SU-DHL-6 (cell line): ENCODE measurements at regions not wholly inside any gene's neighbourhood (a gene's known extent, or its start where the extent isn't known, plus 50 kb on each side); places are given as distances from the start of the nearest gene placed in this dataset.

ENCODE experiments used
- CTCF ChIP-seq: fragments of 200-600 bp; sonication (generic); IDR thresholded peaks from one replicate; pipeline ENCODE4 v1.5.1; 2017; ENCODE audit warnings: antibody characterized with exemption, mild to moderate bottlenecking, low read length, moderate library complexity; ENCODE audit not compliant: insufficient read depth, poor library complexity, severe bottlenecking
- EZH2phosphoT487 ChIP-seq: fragments of 200-600 bp; sonication (generic), shearing (Covaris generic); conservative IDR thresholded peaks from 2 replicates; pipeline ENCODE4 v1.6.1; 2018; ENCODE audit warnings: mild to moderate bottlenecking, antibody characterized with exemption, low read length, moderate library complexity, mixed read lengths

- TF ChIP-seq CTCF (no peak), EZH2phosphoT487 (no peak)
Observed at GRCh38 chr1:233530665-233531386, 83.1 kb upstream of the KCNK1 start.
